HG02759 (cell line): ENCODE measurements at regions not wholly inside any gene's neighbourhood (a gene's known extent, or its start where the extent isn't known, plus 50 kb on each side); places are given as distances from the start of the nearest gene placed in this dataset.
"Not testable (repeated sequence)": the region's sequence is repeated elsewhere in the genome, so short reads cannot be mapped to it uniquely, and the experiment has no call there.

ENCODE experiments used
- ATAC-seq: cut with Tn5 transposase; IDR thresholded peaks from one replicate; pipeline ENCODE4 v1.9.1; 2021; ENCODE audit warnings: mild to moderate bottlenecking, moderate library complexity; ENCODE audit not compliant: unreplicated experiment

DNA sequence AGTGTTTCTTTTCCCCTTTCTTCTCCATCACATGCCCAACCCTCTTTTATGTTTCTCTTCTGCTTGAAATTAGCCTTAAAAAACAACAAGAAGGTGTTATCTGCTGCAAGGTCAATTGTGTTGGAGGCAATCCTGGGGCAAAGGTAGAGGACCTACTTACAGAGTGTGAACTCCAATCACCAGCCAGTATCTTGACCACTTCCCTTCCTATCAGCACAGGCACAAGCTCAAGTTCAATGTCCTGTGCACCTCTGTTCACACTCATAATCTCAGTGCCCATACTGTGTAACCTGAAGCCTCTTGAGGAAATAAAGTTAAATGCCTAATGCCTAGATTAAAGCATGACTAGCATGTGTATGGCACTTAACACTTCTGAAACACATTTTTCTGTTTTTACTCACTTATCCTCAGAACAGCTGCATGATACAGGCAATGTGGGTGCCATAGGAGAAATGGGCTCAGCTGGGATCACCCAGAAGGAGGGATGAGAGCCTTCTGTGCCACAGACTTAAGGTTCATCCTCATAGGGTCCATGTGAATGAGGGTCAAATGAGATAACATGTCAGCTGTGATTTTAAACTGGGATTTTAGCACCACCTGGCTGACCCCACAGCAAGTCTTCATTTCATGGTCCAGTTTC lies 701.5 kb downstream of the BCL11A start:
- ATAC-seq: no peak

- no peak for ATAC-seq
These were observed 702.9 kb downstream of the BCL11A start for GRCh38 chr2:59850554-59850953.

DNA sequence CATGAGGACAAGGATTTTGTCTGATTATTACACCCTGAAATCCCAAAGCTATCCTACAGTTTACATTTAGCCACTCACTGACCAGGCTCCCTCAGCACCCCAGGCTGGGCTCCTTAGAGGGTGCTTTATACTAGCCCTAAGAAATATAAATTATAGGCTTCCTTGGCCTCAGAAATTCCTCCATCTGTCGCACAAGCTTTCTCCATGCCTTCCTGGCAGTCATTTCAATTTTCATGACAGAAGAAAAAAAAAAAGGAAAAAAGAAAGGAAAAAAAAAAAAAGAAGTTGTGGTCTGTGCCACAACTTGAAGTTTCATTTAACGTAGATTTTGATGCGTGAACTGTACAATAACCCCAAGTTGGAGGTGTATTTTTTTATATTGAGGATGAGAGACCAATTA lies 719.5 kb downstream of the BCL11A start:
- ATAC-seq: no peak

- ATAC-seq: no peak
These were observed 722.9 kb downstream of the BCL11A start for GRCh38 chr2:59830601-59831000.

- ATAC-seq: no peak
These were observed 725.8 kb downstream of the BCL11A start for GRCh38 chr2:59827677-59828076.

- ATAC-seq: no peak
These were observed 727.3 kb downstream of the BCL11A start for GRCh38 chr2:59826177-59826576.

DNA sequence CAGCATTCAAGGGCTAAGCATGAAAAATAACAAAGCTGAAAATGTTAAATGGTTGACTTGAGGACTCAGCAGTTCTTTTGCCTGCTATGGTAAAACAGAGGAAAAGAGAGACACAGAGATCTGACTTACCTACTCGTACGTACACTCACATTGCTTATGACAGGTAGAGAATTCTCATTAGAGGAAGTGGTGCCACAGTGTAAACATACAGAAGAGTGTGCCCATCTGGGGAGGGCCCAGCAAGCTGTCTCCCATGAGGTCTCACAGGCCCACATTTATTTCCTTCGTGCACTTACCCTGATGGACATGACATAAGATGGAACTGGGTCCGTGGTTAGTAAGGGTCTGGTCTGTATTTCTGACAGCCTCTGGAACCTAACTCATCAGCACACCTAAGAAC lies 729.1 kb downstream of the BCL11A start:
- no peak for ATAC-seq

DNA sequence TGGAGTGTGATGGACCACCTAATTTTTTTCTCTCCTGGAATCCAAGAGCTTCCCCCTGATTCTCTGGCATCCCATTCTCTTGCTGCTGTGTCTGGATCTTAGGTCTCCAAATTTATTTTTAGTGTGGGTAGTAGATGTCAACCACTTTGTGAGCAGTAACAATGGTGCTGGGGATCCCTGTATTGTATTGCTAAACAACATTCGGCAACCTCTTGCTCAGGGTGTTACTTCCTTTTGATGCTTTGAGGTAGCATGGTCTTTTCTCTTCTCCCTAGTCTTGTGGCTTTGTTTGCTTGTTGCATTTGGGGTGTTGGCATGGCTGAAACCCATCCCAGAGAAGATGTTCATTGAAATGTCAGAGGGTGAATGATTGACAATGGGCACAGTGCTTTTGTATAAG lies 737.4 kb downstream of the BCL11A start:
- ATAC-seq: no peak

GRCh38 chr2:59810283-59810682 lies 743.2 kb downstream of the BCL11A start:
- not testable (repeated sequence) for ATAC-seq

DNA sequence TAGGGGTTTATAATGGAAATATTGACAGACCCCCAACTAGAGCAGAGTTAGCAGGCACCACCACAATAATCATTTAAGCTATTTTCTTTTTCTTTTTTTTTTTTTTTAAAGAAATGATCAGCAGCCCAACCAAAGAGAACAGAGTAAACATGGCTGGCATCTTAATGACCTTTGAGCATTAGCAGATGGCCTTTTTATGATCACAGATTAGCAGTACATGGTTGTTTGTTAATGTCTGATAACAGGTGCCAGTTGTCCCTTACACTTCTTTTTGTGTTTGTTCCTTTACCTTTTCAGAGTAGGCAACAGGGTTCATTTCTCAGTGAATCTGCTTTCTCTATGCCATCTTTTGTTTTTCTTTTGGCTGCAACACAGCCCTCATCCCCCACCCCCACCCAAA lies 747.0 kb downstream of the BCL11A start:
- no peak for ATAC-seq

- no peak for ATAC-seq
These were observed 748.7 kb downstream of the BCL11A start for GRCh38 chr2:59804732-59805131.

DNA sequence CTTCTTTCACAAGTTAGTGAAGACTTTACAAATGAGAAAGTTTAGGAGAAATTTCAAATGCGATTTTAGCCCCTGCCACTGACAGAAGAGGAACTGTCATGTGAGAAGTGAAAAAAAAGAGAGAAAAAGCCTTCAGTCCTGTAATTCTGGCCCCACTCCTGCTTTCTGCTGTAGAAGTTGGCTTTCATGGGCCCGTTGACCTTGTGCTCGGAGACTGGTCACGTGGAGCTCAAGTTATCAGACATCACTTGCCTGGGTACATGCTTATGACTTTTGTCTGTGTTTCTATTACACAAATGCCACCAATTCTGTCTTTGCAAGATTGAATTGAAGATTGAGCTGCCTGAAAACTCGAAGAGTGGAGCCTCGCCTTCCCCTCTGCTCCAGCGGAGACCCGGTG lies 749.9 kb downstream of the BCL11A start:
- ATAC-seq: no peak

DNA sequence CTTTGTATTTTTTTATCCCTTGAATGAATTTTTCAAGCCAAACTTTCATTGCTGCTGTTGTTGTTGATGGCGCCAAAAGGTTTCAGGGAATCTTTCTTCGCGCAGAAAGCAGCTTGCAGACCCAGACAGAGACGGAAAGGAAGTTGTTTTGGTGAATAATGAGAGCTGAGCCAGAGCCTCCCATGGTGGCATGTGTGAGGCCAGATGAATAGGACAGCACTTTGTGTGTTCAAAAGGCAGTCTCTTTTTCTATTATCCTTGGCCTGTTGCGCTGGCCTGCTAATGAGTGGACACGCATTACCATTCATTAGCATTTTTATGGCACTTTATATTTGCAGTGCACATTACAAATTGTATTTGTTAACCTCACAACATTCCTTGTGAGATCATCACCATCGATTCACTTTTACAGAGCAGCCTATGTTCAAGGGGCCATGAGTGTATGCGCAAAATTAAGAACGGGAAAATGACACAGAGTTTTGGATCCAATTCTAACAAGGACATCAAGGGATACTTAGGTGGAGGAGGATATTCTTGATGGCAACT lies 754.7 kb downstream of the BCL11A start:
- no peak for ATAC-seq

DNA sequence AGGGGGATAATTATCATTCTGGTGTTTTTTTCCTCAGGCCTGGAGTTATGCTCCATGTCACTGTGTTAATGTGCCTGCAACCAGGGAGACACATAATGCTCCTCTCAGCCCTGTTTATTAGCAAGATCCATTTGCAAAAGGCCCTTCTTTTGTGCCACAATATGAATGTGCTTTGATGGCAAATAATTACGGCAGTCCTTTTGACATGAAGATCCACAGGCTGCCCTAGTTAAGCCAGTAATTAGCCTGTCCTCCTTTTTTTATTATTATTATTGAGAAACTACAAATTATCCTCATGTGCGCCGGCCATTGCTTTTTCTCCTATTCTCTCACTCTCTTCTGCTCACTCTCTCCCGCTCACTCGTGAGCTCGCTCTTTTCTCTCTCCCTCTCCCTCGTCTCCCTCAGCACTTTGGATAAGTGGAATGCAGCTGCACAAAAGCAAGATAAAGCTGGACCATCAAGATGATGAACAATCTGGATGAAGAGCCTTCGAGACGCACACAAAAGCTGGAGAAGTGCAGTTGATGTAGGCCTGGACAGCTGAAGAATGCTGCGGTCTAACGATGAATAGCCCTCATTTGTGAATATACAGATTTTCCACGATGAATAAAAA lies 762.3 kb downstream of the BCL11A start:
- ATAC-seq: no peak

- no peak for ATAC-seq
These were observed 763.1 kb downstream of the BCL11A start for GRCh38 chr2:59790186-59791003.

DNA sequence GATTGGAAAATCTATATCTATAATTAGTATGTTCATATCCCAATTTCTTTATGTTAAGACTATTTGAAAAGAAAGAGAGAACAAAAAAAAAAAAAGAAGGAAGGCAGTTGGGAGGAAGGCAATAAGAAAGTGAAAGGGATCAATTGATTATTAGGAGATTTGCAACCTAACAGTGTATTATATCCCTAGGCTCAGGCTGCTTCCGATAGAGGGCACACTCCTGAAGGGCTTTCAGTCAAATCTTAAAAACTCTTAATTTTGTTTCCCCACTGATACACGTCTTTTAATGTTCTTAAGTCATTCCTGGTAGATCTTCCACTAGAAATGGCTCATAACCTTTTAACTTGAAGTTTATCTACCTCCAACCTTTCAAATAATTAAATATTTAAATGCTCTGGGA lies 763.9 kb downstream of the BCL11A start:
- ATAC-seq: no peak

GRCh38 chr2:59787095-59787494 lies 766.4 kb downstream of the BCL11A start:
- ATAC-seq: no peak

DNA sequence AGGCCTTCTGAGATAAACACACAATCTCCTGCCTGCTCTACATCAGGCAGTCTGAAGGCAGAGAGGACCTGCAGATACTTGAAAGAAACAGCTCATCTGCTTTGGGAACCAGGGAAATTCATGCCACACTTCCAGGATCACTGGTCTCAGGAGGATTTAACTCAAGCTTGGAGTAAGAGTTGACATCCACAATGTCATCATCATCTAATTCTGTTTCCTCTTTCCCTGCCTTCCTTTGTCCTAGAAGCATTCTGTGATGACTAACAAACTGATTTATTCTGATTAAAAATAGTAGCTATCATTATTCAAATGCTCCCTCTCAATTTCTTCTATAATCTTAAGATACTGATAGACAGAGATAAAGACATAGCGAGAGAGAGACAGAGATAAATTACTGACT lies 766.8 kb downstream of the BCL11A start:
- no peak for ATAC-seq

DNA sequence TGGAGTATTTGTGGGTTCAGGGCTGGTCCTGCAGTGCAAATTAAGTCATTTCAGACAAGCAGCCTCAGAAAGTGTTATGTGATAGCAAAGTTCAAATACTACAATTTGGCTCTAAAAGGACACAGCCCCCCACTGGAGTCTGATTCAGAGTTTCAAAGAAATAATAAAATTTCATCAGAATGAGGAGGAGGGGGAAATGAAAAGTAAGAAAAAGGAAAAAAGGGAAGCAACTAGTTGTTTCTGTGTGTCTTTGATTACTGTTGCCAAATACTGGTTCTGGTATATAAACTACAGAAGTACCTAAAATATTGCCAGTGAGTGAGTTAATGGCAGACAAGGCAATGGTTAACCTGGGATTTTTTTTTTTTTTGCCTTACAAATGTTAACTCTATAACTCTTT lies 773.9 kb downstream of the BCL11A start:
- ATAC-seq: no peak

DNA sequence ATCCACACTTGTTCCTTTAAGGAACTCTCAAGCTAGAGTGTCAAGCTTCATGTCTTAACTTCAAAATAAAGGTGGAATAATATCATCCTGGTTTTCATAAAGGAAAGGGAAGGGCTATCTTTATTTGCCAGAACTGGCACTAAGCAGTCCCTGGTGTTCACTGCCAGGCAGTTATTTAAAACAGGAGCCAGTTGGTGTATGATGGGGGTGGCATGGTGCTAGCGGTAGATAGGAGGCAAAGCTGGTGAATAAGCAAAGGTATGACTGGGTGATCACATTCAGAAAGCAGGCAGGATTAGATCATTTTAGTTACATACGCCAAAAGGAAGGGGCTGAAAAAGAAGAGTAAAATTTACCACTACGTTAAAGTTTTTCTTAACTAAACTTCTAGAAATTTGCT lies 776.3 kb downstream of the BCL11A start:
- ATAC-seq: no peak

- ATAC-seq: no peak
These were observed 776.8 kb downstream of the BCL11A start for GRCh38 chr2:59776726-59777008.

- ATAC-seq: no peak
These were observed 778.5 kb downstream of the BCL11A start for GRCh38 chr2:59774821-59775433.
